ENCODE measurements at regions not wholly inside any gene's neighbourhood (a gene's known extent, or its start where the extent isn't known, plus 50 kb on each side); places are given as distances from the start of the nearest gene placed in this dataset.

- TF ChIP-seq RAD21 (IDR thresholded peaks at IDR 0.05; ENCODE audit: low read depth) (peak; percentile 24; the same call in 1 of the 2 replicates), TEAD4 (IDR thresholded peaks at IDR 0.05) (no peak)
Measured at GRCh38 chr2:120907822-120908221, 172.2 kb downstream of the GLI2 start.

- no peak for TF ChIP-seq REST (IDR thresholded peaks at IDR 0.05; ENCODE audit: low read depth)
Measured at GRCh38 chr2:120908314-120908975, 172.8 kb downstream of the GLI2 start.

- TF ChIP-seq CREB1 (IDR thresholded peaks at IDR 0.05; ENCODE audit: low read depth), result no peak
- no peak for TF ChIP-seq USF1 (IDR thresholded peaks at IDR 0.05)
- TF ChIP-seq RAD21 (IDR thresholded peaks at IDR 0.05; ENCODE audit: low read depth), result no peak
- no peak for TF ChIP-seq ZBTB7A (IDR thresholded peaks at IDR 0.05; ENCODE audit: low read depth)
- no peak for TF ChIP-seq FOXM1 (IDR thresholded peaks at IDR 0.05; ENCODE audit: borderline replicate concordance, low read depth)
- no peak for TF ChIP-seq CEBPB (IDR thresholded peaks at IDR 0.05)
- TF ChIP-seq TCF12 (IDR thresholded peaks at IDR 0.05; ENCODE audit: low read depth), result no peak
- no peak for TF ChIP-seq MAX (IDR thresholded peaks at IDR 0.05)
- no peak for TF ChIP-seq TEAD4 (IDR thresholded peaks at IDR 0.05)
- TF ChIP-seq TAF1 (IDR thresholded peaks at IDR 0.05; ENCODE audit: low read depth), result no peak
- no peak for TF ChIP-seq NFIC (IDR thresholded peaks at IDR 0.05)
- no peak for TF ChIP-seq EGR1 (IDR thresholded peaks at IDR 0.05)
- TF ChIP-seq REST (IDR thresholded peaks at IDR 0.05; ENCODE audit: low read depth), result no peak
- no peak for TF ChIP-seq EP300 (IDR thresholded peaks at IDR 0.05; ENCODE audit: borderline replicate concordance)
- no peak for TF ChIP-seq YY1 (IDR thresholded peaks at IDR 0.05; ENCODE audit: low read depth)
Measured at GRCh38 chr2:120909102-120909501, 173.4 kb downstream of the GLI2 start.

GRCh38 chr2:120910164-120910563 is 174.5 kb downstream of the GLI2 start:
- no peak for TF ChIP-seq CREB1 (IDR thresholded peaks at IDR 0.05; ENCODE audit: low read depth)
- no peak for TF ChIP-seq TCF12 (IDR thresholded peaks at IDR 0.05; ENCODE audit: low read depth)
- no peak for TF ChIP-seq RAD21 (IDR thresholded peaks at IDR 0.05; ENCODE audit: low read depth)

- TF ChIP-seq YY1 (IDR thresholded peaks at IDR 0.05; ENCODE audit: low read depth) (no peak), TAF1 (IDR thresholded peaks at IDR 0.05; ENCODE audit: low read depth) (no peak), ZBTB7A (IDR thresholded peaks at IDR 0.05; ENCODE audit: low read depth) (no peak), CEBPB (IDR thresholded peaks at IDR 0.05) (no peak), EP300 (IDR thresholded peaks at IDR 0.05; ENCODE audit: borderline replicate concordance) (no peak), TCF12 (IDR thresholded peaks at IDR 0.05; ENCODE audit: low read depth) (no peak), USF1 (IDR thresholded peaks at IDR 0.05) (no peak), RAD21 (IDR thresholded peaks at IDR 0.05; ENCODE audit: low read depth) (no peak), NFIC (IDR thresholded peaks at IDR 0.05) (no peak), EGR1 (IDR thresholded peaks at IDR 0.05) (no peak), REST (IDR thresholded peaks at IDR 0.05; ENCODE audit: low read depth) (no peak), TEAD4 (IDR thresholded peaks at IDR 0.05) (no peak), FOXM1 (IDR thresholded peaks at IDR 0.05; ENCODE audit: borderline replicate concordance, low read depth) (no peak), MAX (IDR thresholded peaks at IDR 0.05) (no peak)
Measured at GRCh38 chr2:120910956-120911951, 175.6 kb downstream of the GLI2 start.
